ENCODE measurements at regions not wholly inside any gene's neighbourhood (a gene's known extent, or its start where the extent isn't known, plus 50 kb on each side); places are given as distances from the start of the nearest gene placed in this dataset.

- TF ChIP-seq CTCF (IDR thresholded peaks at IDR 0.05) (no peak), EP300 (IDR thresholded peaks at IDR 0.05) (no peak), POLR2AphosphoS5 (IDR thresholded peaks at IDR 0.05) (no peak), POLR2A (IDR thresholded peaks at IDR 0.05; ENCODE audit: low read depth) (no peak)
Observed at GRCh38 chr10:44203535-44203934, 181.4 kb downstream of the CXCL12 start.
